ENCODE measurements at regions not wholly inside any gene's neighbourhood (a gene's known extent, or its start where the extent isn't known, plus 50 kb on each side); places are given as distances from the start of the nearest gene placed in this dataset.

DNA sequence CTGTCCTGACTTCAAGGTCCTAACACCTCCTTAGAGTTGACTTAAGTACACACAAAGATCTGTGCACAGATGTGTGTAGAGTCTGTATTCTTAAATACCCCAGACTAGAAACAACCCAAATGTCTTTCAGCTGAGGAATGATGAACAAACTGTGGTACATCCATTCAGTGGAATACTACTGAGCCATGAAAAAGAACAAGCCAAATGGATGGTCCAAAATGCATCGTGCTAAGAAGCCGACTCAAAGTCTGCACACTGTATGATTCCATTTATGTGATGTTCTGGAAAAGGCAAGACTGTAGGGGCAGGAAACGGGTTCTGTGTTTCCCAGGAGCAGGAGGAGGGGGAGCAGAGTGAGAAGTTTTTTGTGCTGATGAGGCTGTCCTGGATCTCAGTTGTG lies 56.7 kb upstream of the LINC01488 start:
- no peak overlapping the region for H3K27ac ChIP-seq
- H3K9me3 ChIP-seq, result no peaks in the 10 kb centered on the region
- H3K27me3 ChIP-seq, result no peaks in the 10 kb centered on the region
- no peaks in the 10 kb centered on the region for H3K4me1 ChIP-seq
- DNase-seq, result no peak
- H3K4me3 ChIP-seq, result no peak overlapping the region
- H3K36me3 ChIP-seq, result no peaks in the 10 kb centered on the region
- intact Hi-C loops (cut with DNase I; ENCODE audit: low total_unique reads), result no loop called here
- TF ChIP-seq, protein P1, sequence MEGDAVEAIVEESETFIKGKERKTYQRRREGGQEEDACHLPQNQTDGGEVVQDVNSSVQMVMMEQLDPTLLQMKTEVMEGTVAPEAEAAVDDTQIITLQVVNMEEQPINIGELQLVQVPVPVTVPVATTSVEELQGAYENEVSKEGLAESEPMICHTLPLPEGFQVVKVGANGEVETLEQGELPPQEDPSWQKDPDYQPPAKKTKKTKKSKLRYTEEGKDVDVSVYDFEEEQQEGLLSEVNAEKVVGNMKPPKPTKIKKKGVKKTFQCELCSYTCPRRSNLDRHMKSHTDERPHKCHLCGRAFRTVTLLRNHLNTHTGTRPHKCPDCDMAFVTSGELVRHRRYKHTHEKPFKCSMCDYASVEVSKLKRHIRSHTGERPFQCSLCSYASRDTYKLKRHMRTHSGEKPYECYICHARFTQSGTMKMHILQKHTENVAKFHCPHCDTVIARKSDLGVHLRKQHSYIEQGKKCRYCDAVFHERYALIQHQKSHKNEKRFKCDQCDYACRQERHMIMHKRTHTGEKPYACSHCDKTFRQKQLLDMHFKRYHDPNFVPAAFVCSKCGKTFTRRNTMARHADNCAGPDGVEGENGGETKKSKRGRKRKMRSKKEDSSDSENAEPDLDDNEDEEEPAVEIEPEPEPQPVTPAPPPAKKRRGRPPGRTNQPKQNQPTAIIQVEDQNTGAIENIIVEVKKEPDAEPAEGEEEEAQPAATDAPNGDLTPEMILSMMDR (IDR thresholded peaks at IDR 0.05), result no peak
- TF ChIP-seq POLR2A (IDR thresholded peaks at IDR 0.05), result no peak

- Histone ChIP-seq H3K4me1 (no peaks in the 10 kb centered on the region), H3K9me3 (no peaks in the 10 kb centered on the region), H3K27ac (no peak overlapping the region), H3K4me3 (no peak overlapping the region), H3K27me3 (no peaks in the 10 kb centered on the region), H3K36me3 (no peaks in the 10 kb centered on the region)
- intact Hi-C loops (cut with DNase I; ENCODE audit: low total_unique reads), result no loop called here
- TF ChIP-seq, protein P1 (IDR thresholded peaks at IDR 0.05), result no peak
- TF ChIP-seq POLR2A (IDR thresholded peaks at IDR 0.05), result no peak
- no peak for DNase-seq
These were observed 56.0 kb upstream of the LINC01488 start for GRCh38 chr11:69425444-69425843.

DNA sequence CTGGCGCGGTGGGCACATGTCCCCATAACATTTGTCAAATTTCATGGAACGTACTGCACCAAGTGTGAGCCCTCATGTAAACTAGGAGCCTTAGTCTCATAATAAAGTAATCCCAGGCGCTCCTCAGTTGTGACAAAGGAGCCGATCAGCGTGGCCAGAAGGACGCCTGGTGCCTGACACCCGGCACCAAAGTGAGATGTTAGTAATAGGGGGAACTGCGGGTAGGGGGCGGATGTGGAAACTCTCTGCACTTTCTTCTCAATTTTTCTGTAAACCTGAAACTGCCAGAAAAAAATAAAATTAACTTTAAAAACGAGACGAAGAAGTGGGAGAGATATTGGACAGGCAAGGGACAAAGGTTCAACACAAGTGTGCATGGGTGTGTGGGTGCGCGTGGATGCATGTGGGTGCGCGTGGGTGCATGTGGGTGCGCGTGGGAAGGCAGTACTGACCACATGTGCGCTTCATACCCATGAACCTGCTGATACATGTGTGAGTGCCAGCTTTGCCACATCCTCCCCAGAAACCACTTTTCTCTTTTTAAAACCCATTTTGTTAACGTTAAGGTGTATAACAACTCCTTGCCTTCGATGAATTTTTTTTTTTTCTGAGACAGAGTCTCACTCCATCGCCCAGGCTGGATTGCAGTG lies 55.4 kb upstream of the LINC01488 start:
- no peak overlapping the region for H3K4me3 ChIP-seq
- DNase-seq, result no peak
- no peaks in the 10 kb centered on the region for H3K36me3 ChIP-seq
- no peaks in the 10 kb centered on the region for H3K4me1 ChIP-seq
- no peak for TF ChIP-seq POLR2A (IDR thresholded peaks at IDR 0.05)
- TF ChIP-seq, protein P1 (IDR thresholded peaks at IDR 0.05), result no peak
- H3K9me3 ChIP-seq, result no peaks in the 10 kb centered on the region
- intact Hi-C loops (cut with DNase I; ENCODE audit: low total_unique reads), result no loop called here
- H3K27me3 ChIP-seq, result no peaks in the 10 kb centered on the region
- no peak overlapping the region for H3K27ac ChIP-seq

DNA sequence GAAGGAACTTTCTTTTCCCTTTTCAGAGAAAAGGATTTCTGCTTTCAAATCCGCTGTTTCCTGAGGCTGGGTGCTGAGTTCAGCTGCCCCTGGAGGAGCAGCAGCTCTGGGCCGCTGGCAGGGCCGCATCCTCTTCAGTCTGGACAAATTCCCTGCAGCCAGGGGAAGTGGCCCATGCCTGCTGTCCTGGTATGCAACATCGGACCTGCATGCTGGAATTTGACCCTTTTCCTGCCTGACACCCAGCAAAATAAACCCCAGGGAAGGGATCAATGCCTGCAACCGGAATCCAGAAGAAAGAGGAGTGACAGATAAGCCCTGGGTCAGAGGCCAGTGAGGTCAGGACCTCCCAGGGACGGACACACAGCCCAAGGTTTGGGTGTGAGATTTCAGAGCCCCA lies 54.1 kb upstream of the LINC01488 start:
- Histone ChIP-seq H3K27me3 (no peaks in the 10 kb centered on the region), H3K4me1 (no peaks in the 10 kb centered on the region), H3K27ac (no peak overlapping the region), H3K4me3 (no peak overlapping the region), H3K9me3 (no peaks in the 10 kb centered on the region), H3K36me3 (no peaks in the 10 kb centered on the region)
- TF ChIP-seq, protein P1 (IDR thresholded peaks at IDR 0.05), result no peak
- no peak for TF ChIP-seq POLR2A (IDR thresholded peaks at IDR 0.05)
- DNase-seq, result no peak
- intact Hi-C loops (cut with DNase I; ENCODE audit: low total_unique reads), result no loop called here

GRCh38 chr11:69427906-69428880 lies 53.3 kb upstream of the LINC01488 start:
- H3K27ac ChIP-seq, result no peak overlapping the region
- intact Hi-C loops (cut with DNase I; ENCODE audit: low total_unique reads), result no loop called here
- H3K27me3 ChIP-seq, result no peaks in the 10 kb centered on the region
- H3K36me3 ChIP-seq, result no peaks in the 10 kb centered on the region
- no peak overlapping the region for H3K4me3 ChIP-seq
- TF ChIP-seq, protein P1 (IDR thresholded peaks at IDR 0.05), result no peak
- no peak for TF ChIP-seq POLR2A (IDR thresholded peaks at IDR 0.05)
- H3K9me3 ChIP-seq, result no peaks in the 10 kb centered on the region
- no peaks in the 10 kb centered on the region for H3K4me1 ChIP-seq
- no peak for DNase-seq

Data from uterus (tissue), 3 donors.